Trophoblast cell (in vitro differentiated cells and primary cell): ENCODE measurements at regions not wholly inside any gene's neighbourhood (a gene's known extent, or its start where the extent isn't known, plus 50 kb on each side); places are given as distances from the start of the nearest gene placed in this dataset.

Experiments
- DNase-seq, 2 donors: peaks; one replicate each; pipeline ENCODE4 v3.0.0-alpha.2; 2016
- H2AFZ ChIP-seq: 2 replicates; pipeline ENCODE4 v1.6.1; 2013; ENCODE audit warnings: low read length, moderate library complexity, mild to moderate bottlenecking; ENCODE audit not compliant: insufficient read depth, poor library complexity
- H2AK5ac ChIP-seq: 2 replicates; pipeline ENCODE4 v1.6.1; 2013; ENCODE audit warnings: mild to moderate bottlenecking, low read length
- H2BK120ac ChIP-seq: 2 replicates; pipeline ENCODE4 v1.6.1; 2013; ENCODE audit warnings: low read length, mild to moderate bottlenecking, moderate library complexity; ENCODE audit not compliant: insufficient read depth, poor library complexity
- H2BK12ac ChIP-seq: 2 replicates; pipeline ENCODE4 v1.6.1; 2013; ENCODE audit warnings: mild to moderate bottlenecking, low read length, moderate library complexity
- H2BK5ac ChIP-seq: 2 replicates; pipeline ENCODE4 v1.6.1; 2013; ENCODE audit warnings: low read length, low read depth, moderate library complexity, mild to moderate bottlenecking; ENCODE audit not compliant: poor library complexity
- H3K14ac ChIP-seq: 2 replicates; pipeline ENCODE4 v1.6.1; 2013; ENCODE audit warnings: mild to moderate bottlenecking, low read length
- H3K18ac ChIP-seq: 2 replicates; pipeline ENCODE4 v1.6.1; 2013; ENCODE audit warnings: mild to moderate bottlenecking, low read length
- H3K23ac ChIP-seq: 2 replicates; pipeline ENCODE4 v1.6.1; 2013; ENCODE audit warnings: low read length
- H3K27ac ChIP-seq: 2 replicates; pipeline ENCODE4 v1.5.1; 2013; ENCODE audit warnings: low read depth, mild to moderate bottlenecking, inconsistent platforms, low read length, moderate library complexity
- H3K27me3 ChIP-seq: 2 replicates; pipeline ENCODE4 v1.6.1; 2013; ENCODE audit warnings: inconsistent platforms, mild to moderate bottlenecking, low read length, moderate library complexity; ENCODE audit not compliant: insufficient read depth
- H3K36me3 ChIP-seq, 2 experiments: 1 replicate in 1 of 2; 2 replicates in 1 of 2; pipeline ENCODE4 v1.6.1; 2013; ENCODE audit warnings: low read length in 2 of 2, mild to moderate bottlenecking in 2 of 2, moderate library complexity in 1 of 2; ENCODE audit not compliant: insufficient read depth in 2 of 2, control insufficient read depth in 1 of 2
- H3K4ac ChIP-seq: 2 replicates; pipeline ENCODE4 v1.6.1; 2013; ENCODE audit warnings: low read depth, mild to moderate bottlenecking, low read length, moderate library complexity
- H3K4me1 ChIP-seq, 2 experiments: 1 replicate in 1 of 2; 2 replicates in 1 of 2; pipeline ENCODE4 v1.6.1; 2013; ENCODE audit warnings: low read length in 2 of 2, mild to moderate bottlenecking in 2 of 2, moderate library complexity in 1 of 2; ENCODE audit not compliant: insufficient read depth in 2 of 2, control insufficient read depth in 1 of 2
- H3K4me2 ChIP-seq: 2 replicates; pipeline ENCODE4 v1.6.1; 2013; ENCODE audit warnings: inconsistent platforms, mild to moderate bottlenecking, low read length, moderate library complexity
- H3K4me3 ChIP-seq: 2 replicates; pipeline ENCODE4 v1.5.1; 2013; ENCODE audit warnings: mild to moderate bottlenecking, low read depth, low read length, inconsistent platforms
- H3K79me1 ChIP-seq: one replicate; pipeline ENCODE4 v1.6.1; 2013; ENCODE audit warnings: low read length
- H3K79me2 ChIP-seq: 2 replicates; pipeline ENCODE4 v1.6.1; 2013; ENCODE audit warnings: low read length, mild to moderate bottlenecking; ENCODE audit not compliant: control insufficient read depth, insufficient read depth, poor library complexity
- H3K9ac ChIP-seq: 2 replicates; pipeline ENCODE4 v1.6.1; 2013; ENCODE audit warnings: mild to moderate bottlenecking, low read length
- H3K9me3 ChIP-seq: 2 replicates; pipeline ENCODE4 v1.6.1; 2013; ENCODE audit warnings: low read depth, mild to moderate bottlenecking, control low read depth, inconsistent platforms, low read length; ENCODE audit not compliant: insufficient read depth
- H4K12ac ChIP-seq: 2 replicates; pipeline ENCODE4 v1.6.1; 2013; ENCODE audit warnings: low read depth, mild to moderate bottlenecking, low read length, moderate library complexity
- H4K8ac ChIP-seq: 2 replicates; pipeline ENCODE4 v1.6.1; 2013; ENCODE audit warnings: low read depth, mild to moderate bottlenecking, low read length, moderate library complexity
- H4K91ac ChIP-seq: one replicate; pipeline ENCODE4 v1.6.1; 2013; ENCODE audit warnings: low read depth, mild to moderate bottlenecking, low read length, moderate library complexity
- WGBS: extraction: QIAGEN DNeasy Blood & Tissue Kit; methylation state at CpG from one replicate; pipeline ENCODE4 v1.1.7; 2013; ENCODE audit warnings: missing lambda C conversion rate; ENCODE audit not compliant: insufficient read length, insufficient coverage; ENCODE audit errors: extremely low coverage; 5-methylcytosine and 5-hydroxymethylcytosine counted together

- no peak overlapping the region for H3K18ac ChIP-seq
- no peak overlapping the region for H3K4me3 ChIP-seq
- no peaks in the 10 kb centered on the region for H3K79me1 ChIP-seq
- no peak overlapping the region for H3K9ac ChIP-seq
- H4K12ac ChIP-seq, result no peak overlapping the region
- no peak overlapping the region for H3K4ac ChIP-seq
- H3K79me2 ChIP-seq, result no peaks in the 10 kb centered on the region
- no peak overlapping the region for H2BK12ac ChIP-seq
- no peak overlapping the region for H2BK5ac ChIP-seq
- no peaks in the 10 kb centered on the region for H3K9me3 ChIP-seq
- no peak overlapping the region for H3K14ac ChIP-seq
- H3K23ac ChIP-seq, result no peak overlapping the region
- no peak overlapping the region for H2AK5ac ChIP-seq
- no peak overlapping the region for H3K4me2 ChIP-seq
- no peak overlapping the region for H2BK120ac ChIP-seq
- H4K8ac ChIP-seq, result no peak overlapping the region
- H3K36me3 ChIP-seq, result no peaks in the 10 kb centered on the region
- H2AFZ ChIP-seq, result no peak overlapping the region
- H3K27me3 ChIP-seq, result no peaks in the 10 kb centered on the region
- no CpG with 5 or more reads among the region's 4 CpGs for WGBS
- H3K27ac ChIP-seq, result no peak overlapping the region
- peaks cover 0 to 3% of the 10 kb centered on the region in 2 experiments for H3K4me1 ChIP-seq
- DNase-seq, result no peak
- H4K91ac ChIP-seq, result no peak overlapping the region
These were observed 360.4 kb downstream of the RPS24 start for GRCh38 chr10:78394047-78394446.

- Histone ChIP-seq H3K79me1 (no peaks in the 10 kb centered on the region), H4K8ac (no peak overlapping the region), H2BK120ac (no peak overlapping the region), H3K27ac (no peak overlapping the region), H3K4me2 (no peak overlapping the region), H3K9ac (no peak overlapping the region), H3K18ac (no peak overlapping the region), H2BK5ac (no peak overlapping the region), H2AK5ac (no peak overlapping the region), H2BK12ac (no peak overlapping the region), H3K14ac (no peak overlapping the region), H3K4me1 (no peaks in the 10 kb centered on the region), H4K91ac (no peak overlapping the region), H2AFZ (no peak overlapping the region), H3K79me2 (no peaks in the 10 kb centered on the region), H3K9me3 (peaks cover 2% of the 10 kb centered on the region), H3K4ac (no peak overlapping the region), H3K36me3 (no peaks in the 10 kb centered on the region), H3K23ac (no peak overlapping the region), H3K4me3 (no peak overlapping the region), H4K12ac (no peak overlapping the region), H3K27me3 (no peaks in the 10 kb centered on the region)
- no CpG with 5 or more reads among the region's 4 CpGs for WGBS
- DNase-seq, result no peak
These were observed 361.5 kb downstream of the RPS24 start for GRCh38 chr10:78395162-78395561.

- no peak for DNase-seq
- Histone ChIP-seq H2BK120ac (no peak overlapping the region), H2BK12ac (no peak overlapping the region), H2AK5ac (no peak overlapping the region), H2BK5ac (no peak overlapping the region), H4K91ac (no peak overlapping the region), H2AFZ (no peak overlapping the region), H3K27me3 (no peaks in the 10 kb centered on the region), H3K36me3 (no peaks in the 10 kb centered on the region), H3K4me2 (no peak overlapping the region), H4K8ac (no peak overlapping the region), H3K18ac (no peak overlapping the region), H3K79me2 (no peaks in the 10 kb centered on the region), H3K9me3 (peaks cover 2% of the 10 kb centered on the region), H3K14ac (no peak overlapping the region), H3K9ac (no peak overlapping the region), H3K23ac (no peak overlapping the region), H4K12ac (no peak overlapping the region), H3K4me1 (peaks cover under 1 to 4% of the 10 kb centered on the region in 2 experiments), H3K4me3 (no peak overlapping the region), H3K27ac (no peak overlapping the region), H3K79me1 (no peaks in the 10 kb centered on the region), H3K4ac (no peak overlapping the region)
- WGBS, result no CpG with 5 or more reads among the region's 4 CpGs
These were observed 363.1 kb downstream of the RPS24 start for GRCh38 chr10:78396754-78397153.

GRCh38 chr10:78397786-78398185 lies 364.1 kb downstream of the RPS24 start:
- WGBS, result no CpG with 5 or more reads among the region's 2 CpGs
- no peak overlapping the region for H3K4ac ChIP-seq
- H4K12ac ChIP-seq, result no peak overlapping the region
- no peak overlapping the region for H3K18ac ChIP-seq
- no peak overlapping the region for H2AK5ac ChIP-seq
- H3K27ac ChIP-seq, result no peak overlapping the region
- H2BK120ac ChIP-seq, result no peak overlapping the region
- H3K27me3 ChIP-seq, result no peaks in the 10 kb centered on the region
- no peak overlapping the region for H3K4me2 ChIP-seq
- H3K79me2 ChIP-seq, result no peaks in the 10 kb centered on the region
- no peak overlapping the region for H2BK12ac ChIP-seq
- no peak overlapping the region for H3K4me3 ChIP-seq
- no peak overlapping the region for H3K14ac ChIP-seq
- H3K79me1 ChIP-seq, result peaks cover 4% of the 10 kb centered on the region
- no peak overlapping the region for H4K91ac ChIP-seq
- H2BK5ac ChIP-seq, result no peak overlapping the region
- H3K36me3 ChIP-seq, result no peaks in the 10 kb centered on the region
- H3K9ac ChIP-seq, result no peak overlapping the region
- H2AFZ ChIP-seq, result no peak overlapping the region
- no peak for DNase-seq
- H3K23ac ChIP-seq, result no peak overlapping the region
- H3K9me3 ChIP-seq, result peaks cover 2% of the 10 kb centered on the region
- H4K8ac ChIP-seq, result no peak overlapping the region
- H3K4me1 ChIP-seq, result peaks cover 5 to 11% of the 10 kb centered on the region in 2 experiments
